Adrenal gland (tissue), 5 donors: ENCODE measurements at regions not wholly inside any gene's neighbourhood (a gene's known extent, or its start where the extent isn't known, plus 50 kb on each side); places are given as distances from the start of the nearest gene placed in this dataset.

Source experiments
- POLR2A ChIP-seq, 2 donors: fragments of 450-650 bp; IDR thresholded peaks; one replicate each; pipeline ENCODE4 v1.6.1; 2017; ENCODE audit warnings: antibody characterized with exemption in 2 of 2, mild to moderate bottlenecking in 2 of 2, moderate library complexity in 1 of 2
- TF ChIP-seq, protein P1 (sequence below), 6 experiments: fragments of 450-650 bp in 4 of 6; fragments of 200-600 bp in 2 of 6; sonication (generic) in 1 of 6; IDR thresholded peaks; 1 replicate in 5 of 6; 2 replicates in 1 of 6; pipeline versions ENCODE4 v1.5.1 to v1.8.0; 2016 to 2021; ENCODE audit warnings: antibody characterized with exemption in 6 of 6, mild to moderate bottlenecking in 2 of 6, moderate library complexity in 1 of 6
- donor health status: DM: no; HTN: no; CAD: no.

- no peak for TF ChIP-seq POLR2A (IDR thresholded peaks at IDR 0.05)
- TF ChIP-seq, protein P1, sequence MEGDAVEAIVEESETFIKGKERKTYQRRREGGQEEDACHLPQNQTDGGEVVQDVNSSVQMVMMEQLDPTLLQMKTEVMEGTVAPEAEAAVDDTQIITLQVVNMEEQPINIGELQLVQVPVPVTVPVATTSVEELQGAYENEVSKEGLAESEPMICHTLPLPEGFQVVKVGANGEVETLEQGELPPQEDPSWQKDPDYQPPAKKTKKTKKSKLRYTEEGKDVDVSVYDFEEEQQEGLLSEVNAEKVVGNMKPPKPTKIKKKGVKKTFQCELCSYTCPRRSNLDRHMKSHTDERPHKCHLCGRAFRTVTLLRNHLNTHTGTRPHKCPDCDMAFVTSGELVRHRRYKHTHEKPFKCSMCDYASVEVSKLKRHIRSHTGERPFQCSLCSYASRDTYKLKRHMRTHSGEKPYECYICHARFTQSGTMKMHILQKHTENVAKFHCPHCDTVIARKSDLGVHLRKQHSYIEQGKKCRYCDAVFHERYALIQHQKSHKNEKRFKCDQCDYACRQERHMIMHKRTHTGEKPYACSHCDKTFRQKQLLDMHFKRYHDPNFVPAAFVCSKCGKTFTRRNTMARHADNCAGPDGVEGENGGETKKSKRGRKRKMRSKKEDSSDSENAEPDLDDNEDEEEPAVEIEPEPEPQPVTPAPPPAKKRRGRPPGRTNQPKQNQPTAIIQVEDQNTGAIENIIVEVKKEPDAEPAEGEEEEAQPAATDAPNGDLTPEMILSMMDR (IDR thresholded peaks at IDR 0.05): no peak
Observed at GRCh38 chr10:9535744-9536143, 1481.3 kb downstream of the GATA3 start.
